HG03521 (cell line): ENCODE measurements at regions not wholly inside any gene's neighbourhood (a gene's known extent, or its start where the extent isn't known, plus 50 kb on each side); places are given as distances from the start of the nearest gene placed in this dataset.
"Not testable (repeated sequence)": the region's sequence is repeated elsewhere in the genome, so short reads cannot be mapped to it uniquely, and the experiment has no call there.

ENCODE experiments used
- ATAC-seq: cut with Tn5 transposase; IDR thresholded peaks from one replicate; pipeline ENCODE4 v1.9.1; 2021; ENCODE audit warnings: mild to moderate bottlenecking, moderate library complexity; ENCODE audit not compliant: unreplicated experiment

GRCh38 chr13:79997244-79997643 lies 343.7 kb downstream of the SPRY2 start:
- no peak for ATAC-seq

GRCh38 chr13:79995334-79995733 lies 345.6 kb downstream of the SPRY2 start:
- no peak for ATAC-seq

- ATAC-seq, result no peak
These were observed 348.8 kb downstream of the SPRY2 start for GRCh38 chr13:79992111-79992510.

- no peak for ATAC-seq
These were observed 350.9 kb downstream of the SPRY2 start for GRCh38 chr13:79990048-79990447.

- ATAC-seq, result no peak
These were observed 351.7 kb downstream of the SPRY2 start for GRCh38 chr13:79989217-79989661.

GRCh38 chr13:79988573-79988972 lies 352.4 kb downstream of the SPRY2 start:
- ATAC-seq, result no peak

GRCh38 chr13:79987761-79988160 lies 353.2 kb downstream of the SPRY2 start:
- no peak for ATAC-seq

- no peak for ATAC-seq
These were observed 353.6 kb downstream of the SPRY2 start for GRCh38 chr13:79987323-79987722.

GRCh38 chr13:79986890-79987289 lies 354.0 kb downstream of the SPRY2 start:
- no peak for ATAC-seq

- ATAC-seq, result not testable (repeated sequence)
These were observed 365.8 kb downstream of the SPRY2 start for GRCh38 chr13:79974935-79975650.

- peak; percentile 71 for ATAC-seq
These were observed 367.4 kb downstream of the SPRY2 start for GRCh38 chr13:79973533-79973963.

- no peak for ATAC-seq
These were observed 368.8 kb downstream of the SPRY2 start for GRCh38 chr13:79972066-79972569.

GRCh38 chr13:79966493-79966895 lies 374.4 kb downstream of the SPRY2 start:
- no peak for ATAC-seq

- ATAC-seq, result no peak
These were observed 374.9 kb downstream of the SPRY2 start for GRCh38 chr13:79966059-79966458.

GRCh38 chr13:79946556-79946955 lies 394.4 kb downstream of the SPRY2 start:
- ATAC-seq, result no peak

- ATAC-seq, result no peak
These were observed 397.4 kb downstream of the SPRY2 start for GRCh38 chr13:79943346-79944023.

- ATAC-seq, result no peak
These were observed 399.2 kb downstream of the SPRY2 start for GRCh38 chr13:79941752-79942151.

GRCh38 chr13:79939689-79940088 lies 401.2 kb downstream of the SPRY2 start:
- no peak for ATAC-seq

- no peak for ATAC-seq
These were observed 403.1 kb downstream of the SPRY2 start for GRCh38 chr13:79937771-79938216.

GRCh38 chr13:79937311-79937710 lies 403.6 kb downstream of the SPRY2 start:
- no peak for ATAC-seq

- no peak for ATAC-seq
These were observed 404.4 kb downstream of the SPRY2 start for GRCh38 chr13:79936368-79937136.
